HFFc6 (cell line): ENCODE measurements at regions not wholly inside any gene's neighbourhood (a gene's known extent, or its start where the extent isn't known, plus 50 kb on each side); places are given as distances from the start of the nearest gene placed in this dataset.
A peak's percentile ranks its signal among the peaks of the same experiment; 100 is the strongest.
"Not testable (repeated sequence)": the region's sequence is repeated elsewhere in the genome, so short reads cannot be mapped to it uniquely, and the experiment has no call there.

ENCODE experiments used
- DNase-seq: peaks from one replicate; pipeline ENCODE4 v3.0.0-alpha.2; 2018
- H3K27ac Mint-ChIP-seq: 2 replicates; pipeline ENCODE4 v1.8.0; 2020; ENCODE audit warnings: mild to moderate bottlenecking, mixed read lengths
- H3K27me3 Mint-ChIP-seq: 2 replicates; pipeline ENCODE4 v1.8.0; 2021; ENCODE audit warnings: mild to moderate bottlenecking, moderate library complexity, mixed read lengths; ENCODE audit not compliant: insufficient read depth
- H3K36me3 Mint-ChIP-seq: 2 replicates; pipeline ENCODE4 v1.8.0; 2021; ENCODE audit warnings: low read depth, mixed read lengths
- H3K4me1 Mint-ChIP-seq: 2 replicates; pipeline ENCODE4 v1.8.0; 2020; ENCODE audit warnings: low read depth, mixed read lengths
- H3K4me3 Mint-ChIP-seq: 2 replicates; pipeline ENCODE4 v1.8.0; 2020; ENCODE audit warnings: mild to moderate bottlenecking, moderate library complexity, mixed read lengths
- H3K9me3 Mint-ChIP-seq: 2 replicates; pipeline ENCODE4 v1.8.0; 2020; ENCODE audit warnings: mild to moderate bottlenecking, mixed read lengths
- TF ChIP-seq, protein P1 (sequence below): fragments of 200-600 bp; sonication (generic); IDR thresholded peaks from 2 replicates; pipeline ENCODE4 v1.5.0; 2021; ENCODE audit warnings: antibody characterized with exemption, mild to moderate bottlenecking

GRCh38 chr3:75295013-75295412 is 369.1 kb upstream of the FRG2C start:
- H3K36me3 Mint-ChIP-seq, result no peaks in the 10 kb centered on the region
- H3K9me3 Mint-ChIP-seq, result no peaks in the 10 kb centered on the region
- H3K27me3 Mint-ChIP-seq, result peaks cover 6% of the 10 kb centered on the region
- no peak overlapping the region for H3K4me3 Mint-ChIP-seq
- H3K27ac Mint-ChIP-seq, result no peak overlapping the region
- peaks cover 8% of the 10 kb centered on the region for H3K4me1 Mint-ChIP-seq
- TF ChIP-seq, protein P1, sequence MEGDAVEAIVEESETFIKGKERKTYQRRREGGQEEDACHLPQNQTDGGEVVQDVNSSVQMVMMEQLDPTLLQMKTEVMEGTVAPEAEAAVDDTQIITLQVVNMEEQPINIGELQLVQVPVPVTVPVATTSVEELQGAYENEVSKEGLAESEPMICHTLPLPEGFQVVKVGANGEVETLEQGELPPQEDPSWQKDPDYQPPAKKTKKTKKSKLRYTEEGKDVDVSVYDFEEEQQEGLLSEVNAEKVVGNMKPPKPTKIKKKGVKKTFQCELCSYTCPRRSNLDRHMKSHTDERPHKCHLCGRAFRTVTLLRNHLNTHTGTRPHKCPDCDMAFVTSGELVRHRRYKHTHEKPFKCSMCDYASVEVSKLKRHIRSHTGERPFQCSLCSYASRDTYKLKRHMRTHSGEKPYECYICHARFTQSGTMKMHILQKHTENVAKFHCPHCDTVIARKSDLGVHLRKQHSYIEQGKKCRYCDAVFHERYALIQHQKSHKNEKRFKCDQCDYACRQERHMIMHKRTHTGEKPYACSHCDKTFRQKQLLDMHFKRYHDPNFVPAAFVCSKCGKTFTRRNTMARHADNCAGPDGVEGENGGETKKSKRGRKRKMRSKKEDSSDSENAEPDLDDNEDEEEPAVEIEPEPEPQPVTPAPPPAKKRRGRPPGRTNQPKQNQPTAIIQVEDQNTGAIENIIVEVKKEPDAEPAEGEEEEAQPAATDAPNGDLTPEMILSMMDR, result no peak
- no peak for DNase-seq

DNA sequence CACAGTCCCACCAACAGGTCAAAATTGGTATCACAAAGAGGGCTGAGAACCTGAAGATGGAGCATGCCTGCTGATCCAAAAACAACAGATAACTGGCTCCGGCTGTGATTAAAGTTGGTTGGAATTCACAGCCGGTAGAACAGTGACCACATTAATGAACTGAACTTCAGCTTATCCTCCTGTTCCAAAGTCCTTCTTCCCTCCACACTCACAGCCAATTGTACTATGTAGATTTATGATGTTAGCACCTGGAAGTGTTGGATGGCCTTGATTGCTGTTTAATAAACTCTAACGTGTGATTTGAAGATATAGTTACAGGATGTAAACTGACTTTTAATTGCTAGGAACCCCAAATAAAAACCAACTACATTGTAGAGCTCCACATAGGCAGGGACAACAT is 367.3 kb upstream of the FRG2C start:
- no peak overlapping the region for H3K27ac Mint-ChIP-seq
- H3K27me3 Mint-ChIP-seq, result peaks cover 6% of the 10 kb centered on the region
- H3K36me3 Mint-ChIP-seq, result no peaks in the 10 kb centered on the region
- peaks cover 8% of the 10 kb centered on the region for H3K4me1 Mint-ChIP-seq
- TF ChIP-seq, protein P1, result peak; percentile 15; the same call in 1 of the 2 replicates
- no peaks in the 10 kb centered on the region for H3K9me3 Mint-ChIP-seq
- no peak overlapping the region for H3K4me3 Mint-ChIP-seq
- DNase-seq, result no peak

DNA sequence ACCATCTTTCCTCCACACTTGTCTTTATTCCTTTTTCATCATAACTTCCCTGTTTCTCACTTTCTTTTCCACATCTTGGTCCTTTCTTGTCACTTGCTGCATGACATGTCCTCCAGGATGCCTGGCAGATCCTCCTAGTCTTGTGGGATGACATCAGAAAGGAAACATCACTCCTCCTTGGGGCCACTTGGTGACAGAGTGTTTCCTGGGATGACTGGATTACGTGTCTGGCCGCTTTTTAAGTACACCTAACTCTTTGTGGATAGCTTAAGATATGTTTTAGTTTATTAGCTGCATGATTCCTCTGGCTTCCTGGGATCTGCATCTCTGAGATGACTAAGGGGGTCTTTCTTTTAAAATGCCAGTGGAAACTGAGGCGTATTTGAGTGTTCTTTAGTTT is 363.5 kb upstream of the FRG2C start:
- H3K27ac Mint-ChIP-seq, result no peak overlapping the region
- H3K36me3 Mint-ChIP-seq, result no peaks in the 10 kb centered on the region
- H3K4me3 Mint-ChIP-seq, result no peak overlapping the region
- H3K4me1 Mint-ChIP-seq, result no peaks in the 10 kb centered on the region
- DNase-seq, result no peak
- TF ChIP-seq, protein P1, result no peak
- peaks cover 16% of the 10 kb centered on the region for H3K27me3 Mint-ChIP-seq
- no peaks in the 10 kb centered on the region for H3K9me3 Mint-ChIP-seq

- not testable (repeated sequence) for H3K4me1 Mint-ChIP-seq
Observed at GRCh38 chr3:75301050-75301449, 363.1 kb upstream of the FRG2C start.

DNA sequence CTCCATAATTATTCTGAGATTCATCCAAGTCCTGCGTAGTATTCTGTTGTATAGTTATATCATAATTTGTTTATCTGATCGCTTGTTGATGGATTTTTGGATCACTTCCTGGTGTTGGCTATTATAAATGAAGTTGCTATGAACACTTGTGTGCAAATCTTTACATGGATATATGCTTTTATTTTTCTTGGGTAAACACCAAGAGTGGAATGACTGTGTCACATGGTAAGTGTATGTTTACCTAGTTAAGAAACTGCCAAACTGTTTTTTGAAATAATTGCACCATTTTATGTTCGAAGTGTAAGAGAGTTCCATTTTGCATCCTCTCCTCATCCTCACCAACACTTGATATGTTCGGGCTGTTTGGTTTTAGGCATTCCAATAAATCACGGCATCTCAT is 360.4 kb upstream of the FRG2C start:
- no peaks in the 10 kb centered on the region for H3K36me3 Mint-ChIP-seq
- no peak overlapping the region for H3K27ac Mint-ChIP-seq
- TF ChIP-seq, protein P1, result no peak
- H3K9me3 Mint-ChIP-seq, result no peaks in the 10 kb centered on the region
- peaks cover 12% of the 10 kb centered on the region for H3K27me3 Mint-ChIP-seq
- H3K4me3 Mint-ChIP-seq, result no peak overlapping the region
- no peaks in the 10 kb centered on the region for H3K4me1 Mint-ChIP-seq
- DNase-seq, result no peak

More at GRCh38 chr3:75301050-75301449, 363.1 kb upstream of the FRG2C start:
- peaks cover 18% of the 10 kb centered on the region for H3K27me3 Mint-ChIP-seq
- H3K4me3 Mint-ChIP-seq, DNase-seq, H3K36me3 Mint-ChIP-seq, H3K27ac Mint-ChIP-seq, H3K9me3 Mint-ChIP-seq: not testable (repeated sequence)

DNA sequence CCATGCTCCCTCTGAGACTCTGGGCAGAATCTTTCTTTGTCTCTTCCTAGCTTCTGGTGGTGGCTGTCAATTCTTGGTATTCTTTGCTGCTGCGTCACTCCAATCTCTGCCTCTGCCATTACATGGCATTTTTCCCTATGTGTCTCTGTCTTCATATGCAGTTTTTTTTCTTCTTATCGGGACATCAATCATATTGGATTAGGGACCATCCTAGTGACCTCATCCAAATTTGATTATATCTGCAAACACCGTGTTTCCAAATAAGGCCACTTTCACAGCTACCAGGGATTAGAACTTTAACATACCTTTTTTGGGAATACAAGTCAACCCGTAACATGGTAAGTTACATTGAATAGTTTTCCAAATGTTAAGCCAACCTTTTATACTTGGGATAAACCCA is 358.2 kb upstream of the FRG2C start:
- DNase-seq, result no peak
- no peaks in the 10 kb centered on the region for H3K36me3 Mint-ChIP-seq
- no peaks in the 10 kb centered on the region for H3K9me3 Mint-ChIP-seq
- TF ChIP-seq, protein P1, result no peak
- H3K4me1 Mint-ChIP-seq, result no peaks in the 10 kb centered on the region
- H3K4me3 Mint-ChIP-seq, result no peak overlapping the region
- H3K27ac Mint-ChIP-seq, result no peak overlapping the region
- H3K27me3 Mint-ChIP-seq, result peaks cover 15% of the 10 kb centered on the region

DNA sequence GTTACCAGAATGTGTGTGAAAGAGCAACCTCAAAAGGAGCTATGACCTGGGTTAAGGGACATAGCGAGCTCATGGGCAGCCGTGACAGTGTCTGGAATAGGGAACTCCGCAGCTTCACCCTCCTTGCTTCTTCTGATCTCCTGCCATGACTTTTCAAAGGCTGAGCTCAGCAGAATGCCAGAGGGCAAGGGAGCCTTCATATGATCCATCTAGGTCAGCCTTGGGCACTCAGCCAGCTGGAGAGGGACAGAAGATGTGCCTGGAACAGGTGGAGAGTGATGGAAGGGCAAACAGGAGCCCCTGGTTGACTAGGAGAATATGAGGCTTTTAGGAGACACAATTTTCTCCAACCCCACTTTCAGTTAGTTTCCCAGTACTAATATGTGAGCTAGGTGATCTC is 352.8 kb upstream of the FRG2C start:
- not testable (repeated sequence) for H3K27ac Mint-ChIP-seq, H3K4me1 Mint-ChIP-seq, H3K4me3 Mint-ChIP-seq, DNase-seq, H3K9me3 Mint-ChIP-seq, H3K36me3 Mint-ChIP-seq
- H3K27me3 Mint-ChIP-seq, result peaks cover 10% of the 10 kb centered on the region

GRCh38 chr3:75312469-75312868 is 351.7 kb upstream of the FRG2C start:
- H3K27me3 Mint-ChIP-seq, result peaks cover 10% of the 10 kb centered on the region
- H3K36me3 Mint-ChIP-seq, H3K4me3 Mint-ChIP-seq, H3K27ac Mint-ChIP-seq, H3K4me1 Mint-ChIP-seq, H3K9me3 Mint-ChIP-seq, DNase-seq: not testable (repeated sequence)

GRCh38 chr3:75319776-75320175 is 344.4 kb upstream of the FRG2C start:
- not testable (repeated sequence) for H3K36me3 Mint-ChIP-seq, DNase-seq, H3K27ac Mint-ChIP-seq, H3K27me3 Mint-ChIP-seq, H3K4me1 Mint-ChIP-seq, H3K9me3 Mint-ChIP-seq, H3K4me3 Mint-ChIP-seq
